Tibial nerve (tissue), 4 donors: ENCODE measurements at regions not wholly inside any gene's neighbourhood (a gene's known extent, or its start where the extent isn't known, plus 50 kb on each side); places are given as distances from the start of the nearest gene placed in this dataset.

Experiments used
- DNase-seq, 2 donors: peaks; one replicate each; pipeline ENCODE4 v3.0.0-alpha.2; 2019; ENCODE audit warnings: low spot score in 2 of 2
- H3K27ac ChIP-seq, 4 donors: fragments of 200-600 bp; sonication (generic) in 3 of 4; one replicate each; pipeline ENCODE4 v1.5.1; 2017 to 2019; ENCODE audit warnings: mild to moderate bottlenecking in 1 of 4
- H3K27me3 ChIP-seq, 2 donors: fragments of 200-600 bp; sonication (generic) in 1 of 2; one replicate each; pipeline versions ENCODE4 v1.5.1 to v1.6.0; 2017 to 2019
- H3K36me3 ChIP-seq, 3 donors: fragments of 200-600 bp; sonication (generic); one replicate each; pipeline ENCODE4 v1.5.1; 2018 to 2019
- H3K4me1 ChIP-seq, 4 donors: fragments of 200-600 bp; sonication (generic) in 3 of 4; one replicate each; pipeline ENCODE4 v1.5.1; 2017 to 2019
- H3K4me3 ChIP-seq, 4 donors: fragments of 200-600 bp; sonication (generic) in 3 of 4; one replicate each; pipeline ENCODE4 v1.5.1; 2017 to 2019; ENCODE audit warnings: mild to moderate bottlenecking in 1 of 4, moderate library complexity in 1 of 4
- H3K9me3 ChIP-seq, 4 donors: fragments of 200-600 bp; sonication (generic) in 3 of 4; one replicate each; pipeline ENCODE4 v1.5.1; 2017 to 2019
- EP300 ChIP-seq, 2 donors: sonication (generic); formaldehyde crosslinking; IDR thresholded peaks; one replicate each; pipeline ENCODE4 v1.6.1; 2017; ENCODE audit warnings: antibody characterized with exemption in 2 of 2, mild to moderate bottlenecking in 1 of 2
- POLR2A ChIP-seq, 2 donors: fragments of 450-650 bp; IDR thresholded peaks; one replicate each; pipeline ENCODE4 v1.6.1; 2017; ENCODE audit warnings: antibody characterized with exemption in 2 of 2, mild to moderate bottlenecking in 2 of 2, moderate library complexity in 2 of 2
- WGBS, 2 donors: methylation state at CpG; one replicate each; pipeline ENCODE4 v1.1.5; 2018; 5-methylcytosine and 5-hydroxymethylcytosine counted together
- TF ChIP-seq, protein P1 (sequence below), 5 experiments: fragments of 200-600 bp in 3 of 5; fragments of 450-650 bp in 2 of 5; sonication (generic) in 3 of 5; IDR thresholded peaks; one replicate each; pipeline ENCODE4 v1.5.1; 2016 to 2019; ENCODE audit warnings: antibody characterized with exemption in 5 of 5, mild to moderate bottlenecking in 3 of 5, moderate library complexity in 2 of 5

DNA sequence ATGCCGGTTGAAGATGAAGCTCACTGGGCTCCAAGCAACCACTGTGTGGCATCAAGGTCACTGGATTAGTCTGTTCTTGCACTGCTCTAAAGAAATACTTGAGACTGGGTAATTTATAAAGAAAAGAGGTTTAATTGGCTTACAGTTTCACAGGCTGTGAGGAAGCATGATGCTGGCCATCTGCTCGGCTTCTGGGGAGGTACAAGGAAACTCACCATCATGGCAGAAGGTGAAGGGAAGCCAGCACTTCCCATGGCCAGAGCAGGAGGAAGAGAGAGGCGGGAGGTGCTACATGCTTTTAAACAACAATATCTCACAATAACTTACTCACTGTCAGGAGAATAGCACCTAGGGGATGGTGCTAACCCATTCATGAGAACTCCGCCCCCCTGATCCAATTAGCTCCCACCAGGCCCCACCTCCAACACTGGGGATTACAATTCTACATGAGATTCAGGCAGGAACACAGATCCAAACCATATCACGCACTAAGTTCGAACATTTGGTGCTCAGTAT, 109.7 kb upstream of the MGAT5 start:
- Histone ChIP-seq H3K9me3 (no peaks in the 10 kb centered on the region), H3K27me3 (no peaks in the 10 kb centered on the region), H3K36me3 (no peaks in the 10 kb centered on the region), H3K27ac (no peak overlapping the region), H3K4me1 (peaks cover 0 to 69% (median 22%) of the 10 kb centered on the region in 4 donors), H3K4me3 (no peak overlapping the region)
- TF ChIP-seq EP300 (IDR thresholded peaks at IDR 0.05), result no peak
- TF ChIP-seq POLR2A (IDR thresholded peaks at IDR 0.05), result no peak
- TF ChIP-seq, protein P1, sequence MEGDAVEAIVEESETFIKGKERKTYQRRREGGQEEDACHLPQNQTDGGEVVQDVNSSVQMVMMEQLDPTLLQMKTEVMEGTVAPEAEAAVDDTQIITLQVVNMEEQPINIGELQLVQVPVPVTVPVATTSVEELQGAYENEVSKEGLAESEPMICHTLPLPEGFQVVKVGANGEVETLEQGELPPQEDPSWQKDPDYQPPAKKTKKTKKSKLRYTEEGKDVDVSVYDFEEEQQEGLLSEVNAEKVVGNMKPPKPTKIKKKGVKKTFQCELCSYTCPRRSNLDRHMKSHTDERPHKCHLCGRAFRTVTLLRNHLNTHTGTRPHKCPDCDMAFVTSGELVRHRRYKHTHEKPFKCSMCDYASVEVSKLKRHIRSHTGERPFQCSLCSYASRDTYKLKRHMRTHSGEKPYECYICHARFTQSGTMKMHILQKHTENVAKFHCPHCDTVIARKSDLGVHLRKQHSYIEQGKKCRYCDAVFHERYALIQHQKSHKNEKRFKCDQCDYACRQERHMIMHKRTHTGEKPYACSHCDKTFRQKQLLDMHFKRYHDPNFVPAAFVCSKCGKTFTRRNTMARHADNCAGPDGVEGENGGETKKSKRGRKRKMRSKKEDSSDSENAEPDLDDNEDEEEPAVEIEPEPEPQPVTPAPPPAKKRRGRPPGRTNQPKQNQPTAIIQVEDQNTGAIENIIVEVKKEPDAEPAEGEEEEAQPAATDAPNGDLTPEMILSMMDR (IDR thresholded peaks at IDR 0.05), result no peak
- 93 to 96% methylated on average over 6 of the region's 6 CpGs for WGBS, 2 donors
- no peak for DNase-seq

DNA sequence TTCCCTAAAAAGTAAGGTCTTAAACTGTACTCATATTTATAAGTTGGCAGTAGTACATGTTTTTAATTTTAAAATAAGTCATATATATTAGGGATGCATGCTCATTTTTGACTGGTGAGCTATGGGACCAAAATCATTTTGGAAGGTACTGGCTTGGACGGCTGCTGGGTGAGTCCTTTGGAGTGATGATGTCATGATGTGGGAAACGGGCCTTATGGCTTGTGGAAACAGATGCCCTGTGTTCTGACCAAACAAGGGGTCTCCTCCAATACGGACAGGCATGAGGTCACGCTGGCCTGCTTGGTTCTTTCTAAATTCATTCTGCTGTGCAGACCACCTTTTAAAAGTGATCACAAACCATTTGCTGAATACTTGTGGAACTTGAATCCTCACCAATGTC, 109.2 kb upstream of the MGAT5 start:
- Histone ChIP-seq H3K36me3 (no peaks in the 10 kb centered on the region), H3K9me3 (no peaks in the 10 kb centered on the region), H3K27me3 (no peaks in the 10 kb centered on the region), H3K27ac (no peak overlapping the region), H3K4me1 (peaks cover 0 to 66% (median 20%) of the 10 kb centered on the region in 4 donors), H3K4me3 (no peak overlapping the region)
- TF ChIP-seq EP300 (IDR thresholded peaks at IDR 0.05), result no peak
- no peak for TF ChIP-seq POLR2A (IDR thresholded peaks at IDR 0.05)
- TF ChIP-seq, protein P1 (IDR thresholded peaks at IDR 0.05), result no peak
- 48 to 56% methylated on average over 4 of the region's 4 CpGs for WGBS, 2 donors
- no peak for DNase-seq

DNA sequence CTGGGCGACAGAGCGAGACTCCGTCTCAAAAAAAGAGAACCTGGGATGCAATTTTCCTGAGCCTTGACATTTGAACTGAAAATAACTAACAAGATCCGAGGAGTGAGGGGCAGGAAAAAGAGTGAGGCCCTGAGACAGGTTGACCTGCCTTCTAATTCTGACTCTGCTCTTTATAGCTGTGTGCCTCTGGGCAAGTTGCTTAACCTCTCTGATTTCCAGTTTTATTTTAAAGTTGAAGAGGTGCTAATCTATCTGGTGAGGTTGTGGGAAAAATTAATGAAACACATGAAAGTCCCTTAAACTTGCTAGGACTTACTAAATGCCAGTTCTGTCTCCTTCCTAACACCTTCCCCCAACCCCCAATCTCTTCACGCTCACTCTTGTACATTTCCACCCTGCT, 108.4 kb upstream of the MGAT5 start:
- TF ChIP-seq, protein P1 (IDR thresholded peaks at IDR 0.05), result no peak
- TF ChIP-seq POLR2A (IDR thresholded peaks at IDR 0.05) (no peak), EP300 (IDR thresholded peaks at IDR 0.05) (no peak)
- no peaks in the 10 kb centered on the region for H3K36me3 ChIP-seq
- H3K9me3 ChIP-seq, result no peaks in the 10 kb centered on the region
- no peak overlapping the region for H3K27ac ChIP-seq
- peaks cover 0 to 57% (median 15%) of the 10 kb centered on the region in 4 donors for H3K4me1 ChIP-seq
- WGBS, 2 donors, result 95% methylated on average over 5 of the region's 5 CpGs
- DNase-seq, result no peak
- no peaks in the 10 kb centered on the region for H3K27me3 ChIP-seq
- H3K4me3 ChIP-seq, result no peak overlapping the region

DNA sequence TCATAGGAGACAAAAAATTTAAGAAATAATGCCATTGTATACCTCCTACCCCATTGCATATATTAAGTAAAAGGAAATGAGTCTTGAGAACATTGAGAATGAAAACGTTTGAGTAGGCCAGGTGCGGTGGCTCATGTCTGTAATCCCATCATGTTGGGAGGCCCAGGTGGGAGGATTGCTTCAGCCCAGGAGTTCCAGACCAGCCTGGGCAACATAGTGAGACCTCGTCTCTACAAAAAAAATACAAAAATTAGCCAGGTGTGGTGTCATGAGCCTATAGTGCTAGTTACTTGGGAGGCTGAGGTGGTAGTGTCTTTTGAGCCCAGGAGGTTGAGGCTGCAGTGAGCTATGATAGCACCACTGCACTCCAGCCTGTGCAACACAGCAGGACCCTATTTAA, 107.7 kb upstream of the MGAT5 start:
- peaks cover 0 to 5% (median 0%) of the 10 kb centered on the region in 3 donors for H3K36me3 ChIP-seq
- TF ChIP-seq POLR2A (IDR thresholded peaks at IDR 0.05) (no peak), EP300 (IDR thresholded peaks at IDR 0.05) (no peak)
- TF ChIP-seq, protein P1 (IDR thresholded peaks at IDR 0.05), result no peak
- no peaks in the 10 kb centered on the region for H3K9me3 ChIP-seq
- H3K27me3 ChIP-seq, result no peaks in the 10 kb centered on the region
- WGBS, 2 donors, result 67 to 71% methylated on average over 3 of the region's 3 CpGs
- H3K4me3 ChIP-seq, result no peak overlapping the region
- no peak overlapping the region for H3K27ac ChIP-seq
- peaks cover 0 to 52% (median 13%) of the 10 kb centered on the region in 4 donors for H3K4me1 ChIP-seq
- no peak for DNase-seq

DNA sequence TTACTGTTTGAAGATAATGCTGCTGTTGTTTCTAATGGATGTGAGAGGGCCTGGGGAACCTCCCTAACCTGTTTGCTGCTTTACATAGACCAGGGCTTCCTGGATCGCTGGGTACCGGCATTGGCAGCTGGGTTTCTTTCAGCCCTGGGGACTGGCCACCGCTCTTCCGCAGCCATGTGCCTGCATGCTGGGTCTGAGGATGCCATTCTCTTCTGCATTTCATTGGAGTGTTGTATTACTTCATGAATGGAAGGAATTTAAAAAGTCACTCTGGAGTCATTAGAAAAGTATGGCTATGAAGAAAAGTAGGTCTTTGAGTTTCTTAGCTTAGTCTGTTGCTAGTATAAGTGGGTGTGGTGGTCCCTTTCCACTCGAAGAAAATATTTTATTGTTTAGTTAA, 107.3 kb upstream of the MGAT5 start:
- no peaks in the 10 kb centered on the region for H3K9me3 ChIP-seq
- H3K36me3 ChIP-seq, result peaks cover 0 to 9% (median 0%) of the 10 kb centered on the region in 3 donors
- peaks cover 0 to 47% (median 11%) of the 10 kb centered on the region in 4 donors for H3K4me1 ChIP-seq
- peak overlapping the region in 1 of 4 donors; percentile 5 for H3K27ac ChIP-seq
- H3K4me3 ChIP-seq, result no peak overlapping the region
- TF ChIP-seq EP300 (IDR thresholded peaks at IDR 0.05), result no peak
- TF ChIP-seq, protein P1 (IDR thresholded peaks at IDR 0.05), result no peak
- no peak for TF ChIP-seq POLR2A (IDR thresholded peaks at IDR 0.05)
- no peak for DNase-seq
- H3K27me3 ChIP-seq, result no peaks in the 10 kb centered on the region
- 28 to 32% methylated on average over 5 of the region's 5 CpGs for WGBS, 2 donors
